Stimulated activated naive CD8-positive, alpha-beta T cell treated with anti-CD3 and anti-CD28 coated beads, Interleukin-15, amount 100 ng/mL, for 72 hours (primary cell): ENCODE measurements at regions not wholly inside any gene's neighbourhood (a gene's known extent, or its start where the extent isn't known, plus 50 kb on each side); places are given as distances from the start of the nearest gene placed in this dataset.
"Not testable (repeated sequence)": the region's sequence is repeated elsewhere in the genome, so short reads cannot be mapped to it uniquely, and the experiment has no call there.

ENCODE experiments used
- ATAC-seq: fragments of 150-1000 bp; cut with Tn5 transposase; 2 replicates; pipeline ENCODE4 v1.10.0; 2021; ENCODE audit warnings: mild to moderate bottlenecking, moderate library complexity
- DNase-seq, 2 donors: peaks; one replicate each; pipeline ENCODE4 v3.0.0; 2021 to 2022
- H3K27ac Mint-ChIP-seq, 2 donors: one replicate each; pipeline ENCODE4 v1.8.0; 2022; ENCODE audit warnings: mild to moderate bottlenecking in 2 of 2, mixed read lengths in 2 of 2, moderate library complexity in 2 of 2
- H3K27me3 Mint-ChIP-seq: one replicate; pipeline ENCODE4 v1.8.0; 2022; ENCODE audit warnings: mixed read lengths
- H3K4me1 Mint-ChIP-seq: one replicate; pipeline ENCODE4 v1.8.0; 2022; ENCODE audit warnings: mild to moderate bottlenecking, mixed read lengths
- H3K4me3 Mint-ChIP-seq, 2 donors: one replicate each; pipeline ENCODE4 v1.8.0; 2022; ENCODE audit warnings: mild to moderate bottlenecking in 2 of 2, mixed read lengths in 2 of 2, moderate library complexity in 1 of 2
- H3K9me3 Mint-ChIP-seq, 2 donors: one replicate each; pipeline ENCODE4 v1.8.0; 2022; ENCODE audit warnings: mixed read lengths in 2 of 2

DNA sequence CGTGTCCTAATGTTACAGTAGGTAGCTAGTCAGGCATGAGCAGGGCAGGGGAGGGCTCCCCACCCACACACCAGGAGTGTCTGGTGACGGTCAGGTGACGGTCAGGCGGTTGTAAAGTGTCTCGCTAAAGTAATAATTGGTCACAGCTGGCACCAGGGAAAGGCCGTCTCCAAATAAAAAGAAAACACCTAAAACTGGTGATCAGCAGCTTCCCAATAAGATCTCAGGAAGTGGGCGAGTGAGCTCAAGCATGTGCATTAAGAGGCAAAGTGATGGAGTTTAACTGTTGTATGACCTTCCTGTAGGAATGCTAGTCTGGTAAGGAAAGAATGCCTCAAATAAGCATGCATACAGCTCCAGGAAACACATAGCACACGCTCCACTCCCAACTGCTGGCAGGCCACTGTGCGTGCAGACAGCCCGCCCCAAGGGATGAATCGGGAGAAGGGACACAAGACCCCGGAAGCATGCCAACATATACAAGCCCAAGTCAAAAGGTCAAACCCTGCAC lies 177.1 kb downstream of the RNF144A start:
- Mint-ChIP-seq H3K4me3 (no peak overlapping the region), H3K27me3 (no peaks in the 10 kb centered on the region), H3K27ac (no peak overlapping the region), H3K9me3 (no peaks in the 10 kb centered on the region), H3K4me1 (peaks cover 16% of the 10 kb centered on the region)
- ATAC-seq: no peak
- no peak for DNase-seq

DNA sequence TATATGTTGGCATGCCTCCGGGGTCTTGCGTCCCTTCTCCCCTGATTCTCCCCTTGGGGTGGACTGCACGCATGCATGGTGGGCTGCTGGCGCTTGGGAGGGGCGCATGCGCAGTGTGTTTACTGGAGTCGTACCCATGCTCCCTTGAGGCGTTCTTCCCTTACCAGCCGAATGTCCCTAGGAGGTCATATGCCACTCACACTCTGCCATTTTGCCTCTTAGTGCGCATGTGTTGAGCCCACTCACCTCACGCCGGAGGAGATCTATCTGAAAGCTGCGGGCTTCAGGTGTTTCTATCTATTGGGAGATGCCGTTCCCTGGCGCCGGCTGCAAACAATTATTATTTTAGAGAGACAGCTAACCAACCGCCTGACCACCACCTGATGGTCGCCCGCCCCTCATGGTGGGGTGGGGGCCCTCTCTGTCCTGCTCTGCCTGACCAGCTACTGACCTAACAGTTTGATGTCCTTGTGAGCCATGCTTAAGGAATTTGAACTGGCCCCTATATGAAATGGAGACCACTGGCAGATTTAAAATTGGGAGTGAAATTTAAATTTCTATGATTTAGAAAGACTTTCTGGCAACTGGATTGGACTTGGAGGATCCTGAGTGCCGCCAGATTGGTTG lies 179.6 kb downstream of the RNF144A start:
- ATAC-seq: peak; percentile 33
- Mint-ChIP-seq H3K27ac (no peak overlapping the region), H3K9me3 (no peaks in the 10 kb centered on the region), H3K27me3 (no peaks in the 10 kb centered on the region), H3K4me1 (peaks cover 16% of the 10 kb centered on the region), H3K4me3 (no peak overlapping the region)
- no peak for DNase-seq

DNA sequence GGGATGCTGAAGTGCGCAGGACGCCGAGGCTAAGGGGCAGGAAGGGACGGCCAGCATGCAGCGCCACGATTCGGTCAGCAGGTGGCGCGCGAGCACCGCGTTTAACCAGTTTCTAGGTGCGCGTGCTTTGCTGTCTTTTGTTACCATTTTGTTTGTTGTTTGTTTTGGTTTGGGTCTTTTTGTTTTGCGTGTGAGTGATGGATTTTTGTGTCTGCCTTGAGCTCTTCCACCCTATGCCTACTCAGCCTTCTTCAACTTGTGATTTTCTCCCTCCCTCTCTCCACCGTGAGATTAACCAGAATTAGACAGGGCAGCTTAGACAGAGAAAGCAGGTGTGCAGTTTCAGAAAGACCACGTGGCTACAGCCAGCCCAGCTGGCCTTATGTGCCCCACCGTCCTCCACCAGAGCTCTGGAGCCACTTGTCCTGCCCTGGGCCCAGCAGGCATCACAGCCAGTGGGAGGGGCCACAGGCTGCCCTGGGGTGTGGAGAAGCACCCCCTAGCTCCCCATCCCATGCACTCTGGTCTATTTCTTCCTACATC lies 180.2 kb downstream of the RNF144A start:
- Mint-ChIP-seq H3K27ac (peak overlapping the region; percentile 5 to 66), H3K4me3 (peak overlapping the region; percentile 38 to 55), H3K27me3 (no peaks in the 10 kb centered on the region), H3K4me1 (peaks cover 16% of the 10 kb centered on the region), H3K9me3 (no peaks in the 10 kb centered on the region)
- DNase-seq: peak; percentile 65 to 73
- peak; percentile 90 for ATAC-seq

DNA sequence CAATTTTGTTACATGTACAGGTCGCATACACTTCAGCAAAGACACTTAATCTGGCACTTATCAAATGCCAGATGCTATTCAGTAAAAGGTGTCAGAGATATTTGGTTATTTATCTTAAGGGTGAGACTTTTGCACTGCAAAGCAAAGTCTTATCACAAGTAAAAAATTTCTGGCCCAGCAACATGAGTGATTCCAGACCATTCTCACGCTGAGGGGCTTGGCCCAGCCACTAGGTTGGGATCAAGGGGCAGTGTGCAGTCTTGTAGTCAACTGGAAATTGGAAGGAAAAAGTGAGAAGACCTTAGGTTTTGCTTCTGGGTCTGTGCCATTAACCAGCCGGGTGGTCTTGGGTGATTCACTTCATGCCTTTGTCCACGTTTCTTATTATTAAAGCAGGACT lies 181.6 kb downstream of the RNF144A start:
- no peak for ATAC-seq
- H3K27ac Mint-ChIP-seq: no peak overlapping the region
- H3K27me3 Mint-ChIP-seq: no peaks in the 10 kb centered on the region
- no peak for DNase-seq
- H3K4me1 Mint-ChIP-seq: peaks cover 16% of the 10 kb centered on the region
- H3K9me3 Mint-ChIP-seq: no peaks in the 10 kb centered on the region
- H3K4me3 Mint-ChIP-seq: no peak overlapping the region

DNA sequence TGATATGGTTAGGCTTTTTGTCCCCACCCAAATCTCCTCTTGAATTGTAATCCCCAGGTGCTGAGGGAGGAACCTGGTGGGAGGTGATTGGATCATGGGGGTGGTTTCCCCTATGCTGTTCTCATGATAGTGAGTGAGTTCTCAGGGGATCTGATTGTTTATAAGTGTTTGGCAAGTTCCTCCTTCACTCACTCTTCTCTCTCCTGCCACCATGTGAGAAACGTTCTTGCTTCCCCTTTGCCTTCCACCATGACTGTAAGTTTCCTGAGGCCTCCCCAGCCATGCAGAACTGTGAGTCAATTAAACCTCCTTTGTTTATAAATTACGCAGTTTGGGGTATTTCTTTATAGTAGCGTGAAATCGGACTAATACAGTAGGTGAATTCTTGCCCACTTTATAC lies 182.5 kb downstream of the RNF144A start:
- H3K9me3 Mint-ChIP-seq, H3K4me3 Mint-ChIP-seq, H3K27me3 Mint-ChIP-seq, H3K27ac Mint-ChIP-seq, DNase-seq, ATAC-seq: not testable (repeated sequence)
- H3K4me1 Mint-ChIP-seq: peaks cover 16% of the 10 kb centered on the region

DNA sequence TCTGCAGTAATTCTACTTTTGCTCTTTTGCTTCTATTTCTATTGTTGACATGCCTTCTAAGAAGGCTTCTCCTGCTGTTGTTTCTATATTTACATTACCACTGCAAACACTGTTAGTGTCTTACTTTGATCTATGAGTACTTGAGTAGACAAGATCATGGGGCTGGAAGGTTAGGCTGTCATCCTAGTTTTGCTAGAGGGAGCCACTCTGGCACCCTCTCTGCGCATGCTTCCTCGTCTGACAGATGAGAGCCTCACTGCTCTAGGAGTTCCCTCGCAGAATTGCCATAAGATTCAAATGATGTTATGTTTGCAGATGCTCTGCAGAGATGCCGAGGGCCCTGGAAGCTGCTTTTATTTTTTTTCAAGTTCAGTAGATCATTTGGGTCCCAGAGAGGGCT lies 185.6 kb downstream of the RNF144A start:
- peaks cover 2% of the 10 kb centered on the region for H3K4me1 Mint-ChIP-seq
- no peaks in the 10 kb centered on the region for H3K9me3 Mint-ChIP-seq
- ATAC-seq (no peak), DNase-seq (no peak)
- H3K27ac Mint-ChIP-seq: no peak overlapping the region
- no peak overlapping the region for H3K4me3 Mint-ChIP-seq
- H3K27me3 Mint-ChIP-seq: no peaks in the 10 kb centered on the region

DNA sequence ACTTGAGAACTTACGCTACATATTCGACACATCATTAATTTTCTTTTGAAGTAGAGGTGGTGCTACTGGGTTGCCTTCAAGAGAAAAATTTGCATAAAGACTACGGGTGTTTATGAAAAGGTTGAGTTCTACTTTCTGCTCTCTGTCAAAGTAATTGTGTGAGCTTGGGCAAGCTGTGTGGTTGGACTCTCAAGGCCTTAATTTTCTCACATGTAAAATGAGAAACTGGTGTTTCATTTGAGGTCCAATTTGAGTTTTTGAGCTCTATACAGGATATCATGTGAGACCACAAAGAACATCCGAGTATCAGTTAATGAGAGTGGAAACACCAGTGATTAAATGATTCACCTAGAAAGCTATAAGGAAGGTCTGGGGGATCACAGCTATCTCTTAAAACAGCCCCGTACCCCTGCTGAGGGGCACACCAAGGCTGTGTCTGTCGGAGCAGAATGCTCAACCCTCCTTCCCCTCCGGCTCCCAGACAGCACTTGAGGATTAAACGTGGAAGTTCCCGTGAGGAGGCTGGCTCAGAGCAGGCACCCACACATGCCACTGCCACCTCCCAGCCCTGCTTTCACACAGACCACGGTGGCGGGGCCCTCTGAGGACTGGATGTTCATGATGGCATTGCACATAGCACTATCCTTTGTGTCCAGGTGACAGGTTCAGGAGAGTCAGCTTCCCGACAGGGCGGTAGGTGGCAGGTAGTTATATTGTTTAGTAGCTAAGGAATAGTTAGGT lies 191.8 kb downstream of the RNF144A start:
- no peak overlapping the region for H3K27ac Mint-ChIP-seq
- no peaks in the 10 kb centered on the region for H3K27me3 Mint-ChIP-seq
- H3K4me1 Mint-ChIP-seq: no peaks in the 10 kb centered on the region
- peaks cover 3 to 4% of the 10 kb centered on the region in 2 donors for H3K9me3 Mint-ChIP-seq
- no peak overlapping the region for H3K4me3 Mint-ChIP-seq
- DNase-seq (no peak), ATAC-seq (peak; percentile 46)

DNA sequence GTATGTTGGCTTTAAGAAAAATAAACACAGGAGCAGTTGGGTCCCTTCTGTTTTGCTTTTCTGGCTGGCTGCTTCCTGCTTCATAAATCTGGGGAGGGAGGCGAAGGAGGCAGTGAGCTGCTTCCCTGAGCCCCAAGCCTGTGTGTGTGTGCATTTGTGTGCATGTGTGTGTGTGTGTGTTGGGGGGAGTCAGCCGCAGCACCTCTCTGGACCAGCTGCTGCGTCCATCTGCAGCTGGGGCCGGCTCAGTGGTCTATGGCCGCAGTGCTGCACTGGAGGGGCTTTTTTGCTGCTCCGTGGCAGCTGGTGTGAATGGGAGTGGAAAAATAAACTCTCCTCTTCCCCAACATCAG lies 192.3 kb downstream of the RNF144A start:
- DNase-seq (no peak), ATAC-seq (no peak)
- peaks cover 5 to 7% of the 10 kb centered on the region in 2 donors for H3K9me3 Mint-ChIP-seq
- no peaks in the 10 kb centered on the region for H3K4me1 Mint-ChIP-seq
- H3K27me3 Mint-ChIP-seq: no peaks in the 10 kb centered on the region
- no peak overlapping the region for H3K4me3 Mint-ChIP-seq
- H3K27ac Mint-ChIP-seq: no peak overlapping the region

DNA sequence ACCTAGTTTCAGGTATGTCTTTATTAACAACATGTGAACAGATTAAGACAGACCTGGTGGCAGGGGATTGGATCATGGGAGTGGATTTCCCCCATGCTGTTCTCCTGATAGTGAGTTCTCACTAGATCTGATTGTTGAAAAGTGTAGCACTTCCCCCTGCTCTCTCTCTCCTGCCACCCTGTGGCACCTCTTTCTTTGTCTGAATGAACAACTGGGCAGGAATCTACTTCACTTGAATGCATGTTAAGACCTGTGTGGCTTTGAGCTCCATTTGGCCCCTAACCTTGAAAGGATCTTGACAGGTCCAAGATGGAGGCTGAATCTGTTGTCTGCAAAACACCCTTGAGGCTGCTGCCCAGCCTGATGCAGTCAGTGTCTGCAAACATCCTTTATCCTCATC lies 194.4 kb downstream of the RNF144A start:
- H3K4me1 Mint-ChIP-seq: no peaks in the 10 kb centered on the region
- ATAC-seq (no peak), DNase-seq (no peak)
- H3K9me3 Mint-ChIP-seq: peaks cover 12 to 13% of the 10 kb centered on the region in 2 donors
- H3K27ac Mint-ChIP-seq: no peak overlapping the region
- H3K4me3 Mint-ChIP-seq: no peak overlapping the region
- H3K27me3 Mint-ChIP-seq: no peaks in the 10 kb centered on the region

DNA sequence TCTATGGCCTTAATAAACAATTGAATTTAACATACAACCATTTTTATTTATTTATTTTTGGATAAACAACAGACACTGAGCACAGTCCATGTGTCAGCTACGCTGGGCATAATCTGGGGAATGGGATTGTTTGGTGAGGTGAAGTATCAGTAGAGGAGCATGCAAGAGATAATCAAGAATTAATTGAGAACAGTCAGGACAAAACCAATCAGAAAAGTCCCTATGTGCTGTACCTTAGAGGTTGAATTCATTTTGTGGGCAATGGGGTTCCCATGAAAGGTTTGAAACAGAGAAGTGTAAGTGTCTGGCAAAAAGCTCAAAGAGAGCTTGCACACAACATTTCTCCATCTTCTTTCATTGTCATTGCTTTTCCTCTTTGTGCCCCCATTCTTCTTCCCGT lies 198.2 kb downstream of the RNF144A start:
- Mint-ChIP-seq H3K27me3 (no peaks in the 10 kb centered on the region), H3K4me3 (no peak overlapping the region), H3K27ac (no peak overlapping the region), H3K9me3 (peaks cover 12 to 13% of the 10 kb centered on the region in 2 donors), H3K4me1 (no peaks in the 10 kb centered on the region)
- no peak for DNase-seq
- no peak for ATAC-seq

DNA sequence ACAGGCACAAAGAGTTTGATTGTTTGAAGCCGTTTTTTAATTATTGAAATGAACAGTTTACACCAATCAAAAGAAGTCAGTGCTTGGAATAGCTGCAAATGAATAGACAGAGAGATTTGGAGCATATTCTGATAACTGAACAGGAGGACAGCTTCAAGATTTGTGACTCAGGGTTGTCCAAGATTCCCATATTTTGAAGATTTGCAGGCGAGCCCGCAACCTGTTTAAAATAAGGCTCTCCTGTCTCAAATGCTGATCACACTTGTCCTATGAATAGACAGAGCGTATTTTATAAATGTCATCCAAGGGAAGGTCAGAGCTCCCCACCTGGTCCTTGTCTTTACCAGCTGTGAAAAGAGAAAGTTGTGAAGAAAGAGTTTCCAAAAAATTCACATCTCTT lies 198.7 kb downstream of the RNF144A start:
- H3K4me1 Mint-ChIP-seq: no peaks in the 10 kb centered on the region
- no peak overlapping the region for H3K4me3 Mint-ChIP-seq
- no peaks in the 10 kb centered on the region for H3K27me3 Mint-ChIP-seq
- no peak overlapping the region for H3K27ac Mint-ChIP-seq
- peaks cover 12 to 13% of the 10 kb centered on the region in 2 donors for H3K9me3 Mint-ChIP-seq
- no peak for ATAC-seq
- DNase-seq: no peak

DNA sequence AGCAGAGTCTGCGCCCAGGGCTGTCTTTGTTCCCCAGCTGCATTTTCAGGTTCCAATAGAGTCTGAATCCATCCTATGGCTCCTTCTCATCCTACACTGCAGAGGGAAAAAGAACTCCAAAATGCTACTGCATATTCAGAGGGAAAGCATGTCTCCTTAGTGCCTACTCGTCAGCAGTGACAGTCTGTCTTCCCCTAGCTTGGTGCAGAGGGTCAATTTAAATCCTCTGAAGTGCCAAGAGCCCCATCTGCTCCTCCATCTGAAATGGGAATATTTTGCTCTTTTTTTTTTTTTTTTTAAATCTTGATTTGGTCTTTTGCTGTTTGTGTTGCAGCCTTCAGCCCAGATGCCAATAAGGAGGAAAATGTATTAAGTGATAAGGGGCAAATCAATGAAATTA lies 199.3 kb downstream of the RNF144A start:
- no peaks in the 10 kb centered on the region for H3K4me1 Mint-ChIP-seq
- H3K4me3 Mint-ChIP-seq: no peak overlapping the region
- no peak overlapping the region for H3K27ac Mint-ChIP-seq
- H3K27me3 Mint-ChIP-seq: no peaks in the 10 kb centered on the region
- ATAC-seq (no peak), DNase-seq (no peak)
- H3K9me3 Mint-ChIP-seq: peaks cover 12 to 13% of the 10 kb centered on the region in 2 donors

DNA sequence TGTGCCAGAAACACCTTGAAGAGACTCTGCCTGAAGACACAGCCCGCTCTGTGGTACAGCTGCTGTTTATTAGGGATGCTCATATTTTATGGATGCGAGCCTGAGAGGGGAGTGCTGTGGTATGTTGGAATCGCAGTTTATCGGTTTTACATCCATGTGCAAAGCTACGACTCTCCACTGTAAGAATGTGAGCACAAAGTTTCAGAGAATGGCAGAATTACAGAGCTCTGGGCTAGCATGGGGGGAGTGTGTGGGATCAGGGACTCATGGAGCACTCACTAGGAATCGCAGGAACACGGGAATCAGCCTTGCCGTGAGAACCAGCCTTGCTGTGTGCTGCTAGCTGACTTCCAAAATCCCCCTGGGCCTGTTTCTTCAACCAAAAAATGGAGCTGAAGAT lies 199.9 kb downstream of the RNF144A start:
- H3K27me3 Mint-ChIP-seq: no peaks in the 10 kb centered on the region
- ATAC-seq: no peak
- no peak overlapping the region for H3K27ac Mint-ChIP-seq
- peaks cover 12 to 13% of the 10 kb centered on the region in 2 donors for H3K9me3 Mint-ChIP-seq
- no peaks in the 10 kb centered on the region for H3K4me1 Mint-ChIP-seq
- H3K4me3 Mint-ChIP-seq: no peak overlapping the region
- DNase-seq: no peak

DNA sequence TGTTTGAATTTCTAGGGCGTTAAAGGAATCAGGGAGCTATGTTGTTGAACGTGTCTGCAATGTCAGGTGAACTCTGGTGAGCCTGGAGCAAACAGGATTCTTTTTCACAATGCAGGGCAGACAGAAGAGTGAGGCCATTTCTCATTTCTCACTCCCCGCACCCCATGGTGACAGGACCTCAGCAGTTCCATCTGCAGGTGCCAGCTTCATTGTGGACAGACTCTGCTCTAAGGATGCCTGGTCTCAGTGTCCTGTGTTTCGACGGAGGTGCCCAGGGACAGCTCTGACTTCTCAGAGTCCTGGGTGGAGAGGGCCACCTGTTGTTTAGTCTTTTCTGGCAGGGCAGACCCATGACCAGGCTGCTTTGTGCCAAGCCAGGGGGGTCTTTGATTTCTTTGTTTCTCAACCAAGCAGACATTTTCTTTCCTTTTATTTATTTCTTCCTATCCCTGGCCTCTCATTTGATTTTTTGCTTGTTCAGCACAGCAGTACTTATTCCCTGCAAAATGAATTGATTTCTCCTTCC lies 201.5 kb downstream of the RNF144A start:
- no peak for DNase-seq
- Mint-ChIP-seq H3K27ac (no peak overlapping the region), H3K9me3 (peaks cover 9 to 11% of the 10 kb centered on the region in 2 donors), H3K4me1 (no peaks in the 10 kb centered on the region), H3K4me3 (no peak overlapping the region), H3K27me3 (no peaks in the 10 kb centered on the region)
- no peak for ATAC-seq

DNA sequence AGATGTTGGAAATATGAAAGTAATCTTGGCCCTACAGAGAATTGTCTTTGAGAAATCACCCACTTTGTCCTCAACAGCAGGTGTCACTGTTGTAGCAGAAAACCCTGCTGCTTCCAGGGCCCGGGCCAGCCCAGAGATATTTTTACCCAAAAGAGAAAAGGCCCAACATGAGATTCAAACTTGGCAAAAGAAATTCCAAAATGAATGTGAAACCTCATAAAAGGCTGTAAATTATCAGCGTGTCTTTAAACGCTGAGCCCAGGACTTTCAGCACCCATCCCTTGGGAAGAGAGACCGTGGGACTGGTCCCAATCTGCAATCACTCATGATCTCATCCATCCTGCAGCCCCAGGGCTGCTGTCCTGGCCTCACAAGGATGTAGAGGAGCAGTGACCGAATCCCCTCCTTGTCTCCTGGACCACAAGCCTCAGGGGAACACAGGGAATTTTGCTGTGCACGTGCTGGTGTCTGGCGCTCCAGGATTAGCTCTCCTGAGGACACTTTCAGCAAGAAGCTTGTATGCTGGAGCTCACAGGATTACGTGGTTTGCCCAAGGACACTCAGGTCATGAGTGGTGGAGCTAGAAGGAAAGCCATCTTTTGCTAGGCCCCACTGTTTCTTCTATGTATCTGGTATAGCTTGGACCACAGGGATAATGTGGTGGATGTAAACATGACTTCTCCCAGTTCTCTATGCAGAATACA lies 202.1 kb downstream of the RNF144A start:
- Mint-ChIP-seq H3K27me3 (no peaks in the 10 kb centered on the region), H3K4me1 (no peaks in the 10 kb centered on the region), H3K9me3 (peaks cover 7 to 9% of the 10 kb centered on the region in 2 donors), H3K27ac (no peak overlapping the region), H3K4me3 (no peak overlapping the region)
- ATAC-seq: no peak
- peak in 1 of 2 donors; percentile 23 for DNase-seq

DNA sequence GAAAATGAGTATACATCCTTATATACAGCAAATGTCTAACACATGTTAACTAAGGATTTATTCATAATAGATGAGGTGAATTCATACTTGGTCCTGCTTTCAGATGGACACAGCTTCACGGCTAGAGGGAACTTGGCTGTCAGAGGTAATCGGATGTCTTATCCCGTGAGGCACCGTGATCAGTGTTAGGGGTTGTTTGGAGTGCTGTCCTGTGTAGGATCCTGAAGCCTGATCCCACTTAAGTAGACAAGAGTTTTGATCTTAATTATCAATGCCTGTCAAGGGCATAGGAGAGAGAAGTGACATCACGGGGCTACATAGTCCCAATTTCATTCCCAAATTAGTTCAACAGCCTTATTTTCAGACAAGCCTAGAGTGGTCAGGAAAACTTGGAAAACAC lies 204.6 kb downstream of the RNF144A start:
- Mint-ChIP-seq H3K4me3 (no peak overlapping the region), H3K27me3 (no peaks in the 10 kb centered on the region)

More for the DNA sequence above, 204.6 kb downstream of the RNF144A start:
- no peak for ATAC-seq
- H3K4me1 Mint-ChIP-seq: no peaks in the 10 kb centered on the region
- no peak overlapping the region for H3K27ac Mint-ChIP-seq
- DNase-seq: no peak
- H3K9me3 Mint-ChIP-seq: no peaks in the 10 kb centered on the region
